ENCODE measurements at regions not wholly inside any gene's neighbourhood (a gene's known extent, or its start where the extent isn't known, plus 50 kb on each side); places are given as distances from the start of the nearest gene placed in this dataset.

DNA sequence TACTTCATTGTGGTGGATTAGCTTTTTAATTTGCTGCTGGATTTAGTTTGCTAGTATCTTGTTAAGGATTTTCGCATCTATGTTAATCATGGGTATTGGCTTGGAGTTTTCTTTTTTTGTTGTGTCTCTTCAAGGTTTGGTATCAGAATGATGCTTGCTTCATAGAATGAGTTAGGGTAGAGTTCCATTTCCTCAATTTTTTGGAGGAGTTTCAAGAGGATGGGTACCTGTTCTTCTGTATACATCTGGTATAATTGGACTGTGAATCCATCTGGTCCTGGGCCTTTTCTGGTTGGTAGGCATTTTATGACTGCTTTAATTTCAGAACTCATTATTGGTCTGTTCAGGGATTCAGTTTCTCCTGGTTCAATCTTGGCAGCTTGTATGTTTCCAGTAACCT lies 335.6 kb downstream of the EDEM1 start:
- intact Hi-C loops (cut with DNase I): no loop called here
- no peak for DNase-seq
- Histone ChIP-seq H3K9me3 (no peaks in the 10 kb centered on the region), H3K27ac (no peak overlapping the region), H3K4me3 (no peak overlapping the region), H3K36me3 (no peaks in the 10 kb centered on the region), H3K4me1 (no peaks in the 10 kb centered on the region), H3K27me3 (no peaks in the 10 kb centered on the region)
- WGBS, 2 donors: 95 to 96% methylated on average over 1 of the region's 1 CpG
- TF ChIP-seq EP300 (IDR thresholded peaks at IDR 0.05) (no peak), POLR2A (IDR thresholded peaks at IDR 0.05) (no peak), POLR2AphosphoS5 (IDR thresholded peaks at IDR 0.05) (no peak)
- TF ChIP-seq, protein P1, sequence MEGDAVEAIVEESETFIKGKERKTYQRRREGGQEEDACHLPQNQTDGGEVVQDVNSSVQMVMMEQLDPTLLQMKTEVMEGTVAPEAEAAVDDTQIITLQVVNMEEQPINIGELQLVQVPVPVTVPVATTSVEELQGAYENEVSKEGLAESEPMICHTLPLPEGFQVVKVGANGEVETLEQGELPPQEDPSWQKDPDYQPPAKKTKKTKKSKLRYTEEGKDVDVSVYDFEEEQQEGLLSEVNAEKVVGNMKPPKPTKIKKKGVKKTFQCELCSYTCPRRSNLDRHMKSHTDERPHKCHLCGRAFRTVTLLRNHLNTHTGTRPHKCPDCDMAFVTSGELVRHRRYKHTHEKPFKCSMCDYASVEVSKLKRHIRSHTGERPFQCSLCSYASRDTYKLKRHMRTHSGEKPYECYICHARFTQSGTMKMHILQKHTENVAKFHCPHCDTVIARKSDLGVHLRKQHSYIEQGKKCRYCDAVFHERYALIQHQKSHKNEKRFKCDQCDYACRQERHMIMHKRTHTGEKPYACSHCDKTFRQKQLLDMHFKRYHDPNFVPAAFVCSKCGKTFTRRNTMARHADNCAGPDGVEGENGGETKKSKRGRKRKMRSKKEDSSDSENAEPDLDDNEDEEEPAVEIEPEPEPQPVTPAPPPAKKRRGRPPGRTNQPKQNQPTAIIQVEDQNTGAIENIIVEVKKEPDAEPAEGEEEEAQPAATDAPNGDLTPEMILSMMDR (IDR thresholded peaks at IDR 0.05): no peak

DNA sequence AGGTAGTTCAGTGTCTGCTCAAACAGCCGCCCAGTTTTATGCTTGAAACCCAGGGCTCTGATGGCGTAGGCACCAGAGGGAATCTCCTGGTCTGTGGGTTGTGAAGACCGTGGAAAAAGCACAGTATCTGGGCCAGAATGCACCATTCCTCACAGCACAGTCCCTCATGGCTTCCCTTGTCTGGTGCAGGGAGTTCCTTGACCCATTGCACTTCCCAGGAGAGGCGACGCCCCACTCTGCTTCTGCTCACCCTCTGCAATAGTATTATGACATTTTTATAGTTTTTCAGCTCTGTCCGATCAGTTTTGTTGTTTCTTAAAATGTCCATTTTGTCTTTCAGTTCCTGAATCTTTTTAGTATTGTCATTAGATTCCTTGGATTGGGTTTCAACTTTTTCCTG lies 343.5 kb downstream of the EDEM1 start:
- DNase-seq: no peak
- Histone ChIP-seq H3K27ac (no peak overlapping the region), H3K9me3 (no peaks in the 10 kb centered on the region), H3K4me1 (no peaks in the 10 kb centered on the region), H3K4me3 (no peak overlapping the region), H3K27me3 (no peaks in the 10 kb centered on the region), H3K36me3 (no peaks in the 10 kb centered on the region)
- no peak for TF ChIP-seq EP300 (IDR thresholded peaks at IDR 0.05)
- no peak for TF ChIP-seq POLR2A (IDR thresholded peaks at IDR 0.05)
- no peak for TF ChIP-seq POLR2AphosphoS5 (IDR thresholded peaks at IDR 0.05)
- TF ChIP-seq, protein P1 (IDR thresholded peaks at IDR 0.05): no peak
- 80 to 81% methylated on average over 6 of the region's 6 CpGs for WGBS, 2 donors
- intact Hi-C loops (cut with DNase I): no loop called here

DNA sequence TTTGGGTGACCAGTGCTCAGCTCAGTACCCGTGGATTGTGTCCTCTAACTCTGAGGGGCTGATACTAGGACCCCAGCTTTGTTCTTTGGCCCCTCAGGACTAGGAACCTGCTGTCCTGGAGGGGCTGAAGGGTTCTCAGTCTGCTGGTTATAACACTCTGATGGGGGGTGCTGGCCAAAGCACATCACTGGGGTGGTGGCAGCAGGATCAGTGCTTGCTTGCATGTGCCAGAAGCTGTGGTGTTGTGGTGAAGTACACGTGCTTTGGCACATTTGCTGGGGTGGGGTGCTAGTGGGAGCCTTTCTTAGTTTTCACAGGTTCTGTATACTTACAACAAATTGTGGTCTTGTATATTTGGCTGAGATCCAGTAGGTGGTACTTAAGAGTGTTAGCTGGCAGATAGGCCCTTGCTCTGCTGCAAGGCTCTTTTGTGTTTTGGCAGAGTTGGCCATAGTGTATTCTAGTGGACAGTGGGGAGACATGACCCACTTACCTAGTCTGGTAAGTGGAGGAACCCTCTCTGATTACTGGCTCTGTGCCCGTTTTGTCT lies 344.3 kb downstream of the EDEM1 start:
- no peak for DNase-seq
- no peak overlapping the region for H3K27ac ChIP-seq
- 82 to 87% methylated on average over 3 of the region's 3 CpGs for WGBS, 2 donors
- intact Hi-C loops (cut with DNase I): no loop called here
- H3K4me3 ChIP-seq: no peak overlapping the region
- no peaks in the 10 kb centered on the region for H3K36me3 ChIP-seq
- no peaks in the 10 kb centered on the region for H3K27me3 ChIP-seq
- no peaks in the 10 kb centered on the region for H3K9me3 ChIP-seq
- no peaks in the 10 kb centered on the region for H3K4me1 ChIP-seq
- no peak for TF ChIP-seq POLR2AphosphoS5 (IDR thresholded peaks at IDR 0.05)
- TF ChIP-seq EP300 (IDR thresholded peaks at IDR 0.05): no peak
- TF ChIP-seq POLR2A (IDR thresholded peaks at IDR 0.05): no peak
- TF ChIP-seq, protein P1 (IDR thresholded peaks at IDR 0.05): no peak

DNA sequence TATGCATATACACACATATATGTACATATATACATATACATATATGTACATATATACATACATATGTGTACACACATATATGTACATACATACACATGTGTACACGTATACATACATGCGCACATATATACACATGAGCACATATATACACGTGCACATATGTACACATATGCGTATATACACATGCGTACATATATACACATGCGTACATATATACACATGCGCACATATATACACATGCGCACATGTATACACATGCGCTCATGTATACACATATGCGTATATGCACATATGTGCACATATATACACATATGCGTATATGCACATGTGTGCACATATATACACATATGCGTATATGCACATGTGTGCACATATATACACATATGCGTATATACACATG lies 353.0 kb downstream of the EDEM1 start:
- TF ChIP-seq POLR2A (IDR thresholded peaks at IDR 0.05) (no peak), POLR2AphosphoS5 (IDR thresholded peaks at IDR 0.05) (no peak), EP300 (IDR thresholded peaks at IDR 0.05) (no peak)
- TF ChIP-seq, protein P1 (IDR thresholded peaks at IDR 0.05): no peak
- no peaks in the 10 kb centered on the region for H3K36me3 ChIP-seq
- 91 to 96% methylated on average over 13 of the region's 13 CpGs for WGBS, 2 donors

DNA sequence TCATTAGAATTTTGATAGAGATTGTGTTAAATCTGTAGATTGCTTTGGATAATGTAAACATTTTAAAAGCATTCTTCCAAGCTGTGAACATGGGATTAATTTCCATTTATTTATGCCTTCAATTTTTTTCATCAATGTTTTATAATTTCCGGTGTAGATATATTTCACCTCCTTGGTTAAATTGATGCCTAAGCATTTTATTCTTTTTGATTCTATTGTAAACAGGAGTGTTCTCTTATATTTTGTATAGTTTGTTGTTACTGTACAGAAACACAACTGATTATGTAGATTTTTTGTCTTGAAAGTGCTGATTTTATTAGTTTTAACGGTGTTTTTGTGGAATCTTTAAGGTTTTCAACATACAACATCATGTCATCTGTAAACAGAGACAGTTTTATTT lies 355.0 kb downstream of the EDEM1 start:
- intact Hi-C loops (cut with DNase I): no loop called here
- Histone ChIP-seq H3K27me3 (no peaks in the 10 kb centered on the region), H3K27ac (no peak overlapping the region), H3K4me3 (no peak overlapping the region), H3K9me3 (peaks cover 0 to 16% (median 1%) of the 10 kb centered on the region in 4 donors), H3K36me3 (no peaks in the 10 kb centered on the region), H3K4me1 (no peaks in the 10 kb centered on the region)
- 77 to 88% methylated on average over 2 of the region's 2 CpGs for WGBS, 2 donors
- TF ChIP-seq EP300 (IDR thresholded peaks at IDR 0.05): no peak
- no peak for TF ChIP-seq POLR2A (IDR thresholded peaks at IDR 0.05)
- no peak for TF ChIP-seq POLR2AphosphoS5 (IDR thresholded peaks at IDR 0.05)
- TF ChIP-seq, protein P1 (IDR thresholded peaks at IDR 0.05): no peak
- DNase-seq: no peak

More for the DNA sequence above, 353.0 kb downstream of the EDEM1 start:
- no peak overlapping the region for H3K27ac ChIP-seq
- peaks cover 0 to 11% (median 0%) of the 10 kb centered on the region in 4 donors for H3K9me3 ChIP-seq
- intact Hi-C loops (cut with DNase I): no loop called here
- no peaks in the 10 kb centered on the region for H3K4me1 ChIP-seq
- no peaks in the 10 kb centered on the region for H3K27me3 ChIP-seq
- H3K4me3 ChIP-seq: no peak overlapping the region
- DNase-seq: no peak
